GM23338 (cell line): ENCODE measurements at regions not wholly inside any gene's neighbourhood (a gene's known extent, or its start where the extent isn't known, plus 50 kb on each side); places are given as distances from the start of the nearest gene placed in this dataset.

ENCODE experiments used
- EZH2 ChIP-seq: fragments of 200-600 bp; sonication (generic); IDR thresholded peaks from one replicate; pipeline ENCODE4 v1.8.0; 2017; ENCODE audit warnings: antibody characterized with exemption, mild to moderate bottlenecking, low read depth; ENCODE audit not compliant: unreplicated experiment
- TF ChIP-seq, protein P1 (sequence below), 2 experiments: fragments of 200-600 bp in 1 of 2; sonication (generic) in 1 of 2; conservative IDR thresholded peaks; 2 replicates each; pipeline versions ENCODE4 v1.5.1 to v1.6.1; 2016 to 2017; ENCODE audit warnings: antibody characterized with exemption in 2 of 2, low read depth in 2 of 2, mild to moderate bottlenecking in 2 of 2, moderate library complexity in 1 of 2
- TF ChIP-seq, protein P2 (sequence below): IDR thresholded peaks from one replicate; pipeline ENCODE4 v1.6.1; 2018; ENCODE audit warnings: antibody characterized with exemption; ENCODE audit not compliant: unreplicated experiment

GRCh38 chr4:122083989-122084388 is 68.1 kb upstream of the BLTP1 start:
- TF ChIP-seq, protein P1, sequence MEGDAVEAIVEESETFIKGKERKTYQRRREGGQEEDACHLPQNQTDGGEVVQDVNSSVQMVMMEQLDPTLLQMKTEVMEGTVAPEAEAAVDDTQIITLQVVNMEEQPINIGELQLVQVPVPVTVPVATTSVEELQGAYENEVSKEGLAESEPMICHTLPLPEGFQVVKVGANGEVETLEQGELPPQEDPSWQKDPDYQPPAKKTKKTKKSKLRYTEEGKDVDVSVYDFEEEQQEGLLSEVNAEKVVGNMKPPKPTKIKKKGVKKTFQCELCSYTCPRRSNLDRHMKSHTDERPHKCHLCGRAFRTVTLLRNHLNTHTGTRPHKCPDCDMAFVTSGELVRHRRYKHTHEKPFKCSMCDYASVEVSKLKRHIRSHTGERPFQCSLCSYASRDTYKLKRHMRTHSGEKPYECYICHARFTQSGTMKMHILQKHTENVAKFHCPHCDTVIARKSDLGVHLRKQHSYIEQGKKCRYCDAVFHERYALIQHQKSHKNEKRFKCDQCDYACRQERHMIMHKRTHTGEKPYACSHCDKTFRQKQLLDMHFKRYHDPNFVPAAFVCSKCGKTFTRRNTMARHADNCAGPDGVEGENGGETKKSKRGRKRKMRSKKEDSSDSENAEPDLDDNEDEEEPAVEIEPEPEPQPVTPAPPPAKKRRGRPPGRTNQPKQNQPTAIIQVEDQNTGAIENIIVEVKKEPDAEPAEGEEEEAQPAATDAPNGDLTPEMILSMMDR (conservative IDR thresholded peaks at IDR 0.05; ENCODE audit: low read depth in 2 of 2), result no peak
- TF ChIP-seq, protein P2, sequence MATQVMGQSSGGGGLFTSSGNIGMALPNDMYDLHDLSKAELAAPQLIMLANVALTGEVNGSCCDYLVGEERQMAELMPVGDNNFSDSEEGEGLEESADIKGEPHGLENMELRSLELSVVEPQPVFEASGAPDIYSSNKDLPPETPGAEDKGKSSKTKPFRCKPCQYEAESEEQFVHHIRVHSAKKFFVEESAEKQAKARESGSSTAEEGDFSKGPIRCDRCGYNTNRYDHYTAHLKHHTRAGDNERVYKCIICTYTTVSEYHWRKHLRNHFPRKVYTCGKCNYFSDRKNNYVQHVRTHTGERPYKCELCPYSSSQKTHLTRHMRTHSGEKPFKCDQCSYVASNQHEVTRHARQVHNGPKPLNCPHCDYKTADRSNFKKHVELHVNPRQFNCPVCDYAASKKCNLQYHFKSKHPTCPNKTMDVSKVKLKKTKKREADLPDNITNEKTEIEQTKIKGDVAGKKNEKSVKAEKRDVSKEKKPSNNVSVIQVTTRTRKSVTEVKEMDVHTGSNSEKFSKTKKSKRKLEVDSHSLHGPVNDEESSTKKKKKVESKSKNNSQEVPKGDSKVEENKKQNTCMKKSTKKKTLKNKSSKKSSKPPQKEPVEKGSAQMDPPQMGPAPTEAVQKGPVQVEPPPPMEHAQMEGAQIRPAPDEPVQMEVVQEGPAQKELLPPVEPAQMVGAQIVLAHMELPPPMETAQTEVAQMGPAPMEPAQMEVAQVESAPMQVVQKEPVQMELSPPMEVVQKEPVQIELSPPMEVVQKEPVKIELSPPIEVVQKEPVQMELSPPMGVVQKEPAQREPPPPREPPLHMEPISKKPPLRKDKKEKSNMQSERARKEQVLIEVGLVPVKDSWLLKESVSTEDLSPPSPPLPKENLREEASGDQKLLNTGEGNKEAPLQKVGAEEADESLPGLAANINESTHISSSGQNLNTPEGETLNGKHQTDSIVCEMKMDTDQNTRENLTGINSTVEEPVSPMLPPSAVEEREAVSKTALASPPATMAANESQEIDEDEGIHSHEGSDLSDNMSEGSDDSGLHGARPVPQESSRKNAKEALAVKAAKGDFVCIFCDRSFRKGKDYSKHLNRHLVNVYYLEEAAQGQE, result no peak
- no peak for TF ChIP-seq EZH2
